ENCODE measurements at regions not wholly inside any gene's neighbourhood (a gene's known extent, or its start where the extent isn't known, plus 50 kb on each side); places are given as distances from the start of the nearest gene placed in this dataset.

DNA sequence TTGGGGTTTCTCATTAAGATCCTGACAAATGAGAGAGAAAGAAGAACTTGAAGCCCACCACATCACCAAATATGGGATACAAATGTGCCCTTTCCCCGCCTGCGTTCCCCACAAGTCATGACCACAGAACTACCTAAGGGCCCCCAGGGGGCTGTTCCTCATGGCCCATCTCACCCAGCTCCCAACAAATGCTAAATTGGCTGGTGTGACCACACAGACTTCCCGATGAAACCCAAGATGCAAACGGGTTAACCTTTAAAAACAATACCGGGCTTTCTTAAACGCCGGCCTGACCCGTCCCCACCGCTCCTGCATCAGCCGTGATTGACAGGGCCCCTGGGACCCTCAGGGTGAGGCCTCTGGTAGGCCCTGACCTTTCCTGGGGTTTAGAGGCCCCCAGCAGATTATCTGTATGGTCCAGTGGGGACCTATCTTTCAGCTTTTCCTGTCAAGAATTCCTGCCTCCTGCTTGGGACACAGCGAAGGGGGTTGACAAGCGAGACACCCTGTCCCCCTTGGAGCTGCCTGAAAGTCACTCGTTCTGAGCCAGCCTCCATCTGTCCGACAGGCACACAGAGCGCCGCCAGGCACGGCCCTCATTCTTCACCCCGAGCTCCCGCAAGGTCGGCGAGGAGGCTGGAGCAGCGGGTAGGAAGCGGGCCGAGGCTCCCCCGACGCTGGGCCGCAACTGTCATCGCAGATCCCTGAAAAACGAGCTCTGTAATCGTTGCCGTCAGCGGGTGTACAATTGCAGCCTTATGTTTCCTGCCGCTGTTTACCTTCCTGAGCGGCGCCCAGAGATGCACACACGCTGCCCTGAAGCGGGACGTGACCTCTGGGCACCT is 300.1 kb downstream of the FOXL1 start:
- no peaks in the 10 kb centered on the region for H3K79me2 ChIP-seq (ENCODE audit: control insufficient read depth, insufficient read depth, low read length)
- TF ChIP-seq MEF2B (IDR thresholded peaks at IDR 0.05; ENCODE audit: partially characterized antibody, poor library complexity, severe bottlenecking) (peak; percentile 46), EED (IDR thresholded peaks at IDR 0.05; ENCODE audit: low read depth) (no peak), EZH2 (IDR thresholded peaks at IDR 0.05; ENCODE audit: borderline replicate concordance, control insufficient read depth, low read depth, low read length) (no peak)
- H3K4me1 ChIP-seq (ENCODE audit: control insufficient read depth, insufficient read depth, low read length), result no peaks in the 10 kb centered on the region
- SMC1A ChIA-PET (ENCODE audit: uncharacterized antibody, unreplicated experiment), result interaction anchor here (1.1 kb wide), 1 partner anchor 157 kb away, joined by 3 read pairs; no protein-coding TSS in a partner anchor
- no peaks in the 10 kb centered on the region for H4K20me1 ChIP-seq (ENCODE audit: control insufficient read depth, insufficient read depth)
- DNase-seq (ENCODE audit: low read depth, low spot score) (no peak), ATAC-seq (no peak), FAIRE-seq (no peak)
- CTCF ChIA-PET, result no interaction called here
- H3K9ac ChIP-seq (ENCODE audit: control insufficient read depth, insufficient read depth, low read length), result no peak overlapping the region
- H2AFZ ChIP-seq (ENCODE audit: control insufficient read depth, low read depth, low read length), result no peak overlapping the region
- no peak overlapping the region for H3K4me2 ChIP-seq (ENCODE audit: control insufficient read depth, insufficient read depth)
- WGBS (ENCODE audit: insufficient coverage, insufficient replicate concordance, low lambda C conversion rate, missing lambda C conversion rate), result 39% methylated on average over 38 of the region's 38 CpGs
- H3K9me3 ChIP-seq (replicated peaks; ENCODE audit: control insufficient read depth, insufficient read depth, low read length), result no peaks in the 10 kb centered on the region
- in situ Hi-C loops (cut with MboI) (loop anchor here (10.0 kb wide), 1 partner anchor 314 kb away; the partner anchor contains the start of gene FOXC2), intact Hi-C loops (cut with micrococcal nuclease; ENCODE audit: unreplicated experiment) (loop anchor here (10.0 kb wide), 1 partner anchor 186 kb away; no protein-coding TSS in a partner anchor)
- peaks cover 0 to 3% of the 10 kb centered on the region in 2 experiments for H3K27me3 ChIP-seq (replicated peaks in 1 of 2; ENCODE audit: control insufficient read depth in 2 of 2, insufficient read depth in 2 of 2, low read length in 1 of 2)
- H3K27ac ChIP-seq (ENCODE audit: control insufficient read depth, insufficient read depth), result no peak overlapping the region
- no peak overlapping the region for H3K4me3 ChIP-seq
- BruUV-seq (replicated peaks), result no TSS peak
- RAD21 ChIA-PET (ENCODE audit: unreplicated experiment), result no interaction called here
- POLR2A ChIA-PET, result no interaction called here
- no peaks in the 10 kb centered on the region for H3K36me3 ChIP-seq (ENCODE audit: control insufficient read depth in 2 of 2, insufficient read depth in 2 of 2, low read length in 1 of 2)

DNA sequence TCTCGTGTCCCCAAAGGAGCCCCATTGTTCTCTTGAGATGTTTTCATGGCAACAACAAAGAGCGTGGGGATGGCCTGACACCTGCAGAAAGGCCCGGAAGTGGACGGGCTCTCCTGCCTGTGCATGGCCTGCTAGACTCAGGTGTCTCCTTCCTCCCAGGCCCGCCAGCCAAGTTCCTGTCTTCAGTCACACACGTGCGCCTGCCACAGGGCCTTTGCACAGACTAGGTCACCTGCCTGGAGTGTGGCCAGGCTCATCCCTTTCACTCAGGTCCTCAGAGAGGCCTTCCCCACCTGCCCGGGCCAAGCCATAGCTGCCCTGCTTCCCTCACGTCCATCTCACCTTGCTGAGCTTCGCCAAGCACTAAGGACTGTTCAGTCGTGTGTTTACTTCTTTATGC is 300.9 kb downstream of the FOXL1 start:
- DNase-seq (ENCODE audit: low read depth, low spot score) (no peak), ATAC-seq (no peak), FAIRE-seq (no peak)
- ChIA-PET SMC1A (ENCODE audit: uncharacterized antibody, unreplicated experiment) (interaction anchor here (1.1 kb wide), 1 partner anchor 156 kb away, joined by 3 read pairs; no protein-coding TSS in a partner anchor), CTCF (interaction anchor here (0.9 kb wide), 1 partner anchor 183 kb away, joined by 3 read pairs; no protein-coding TSS in a partner anchor), RAD21 (ENCODE audit: unreplicated experiment) (no interaction called here), POLR2A (no interaction called here)
- Histone ChIP-seq H3K79me2 (ENCODE audit: control insufficient read depth, insufficient read depth, low read length) (no peaks in the 10 kb centered on the region), H3K4me1 (ENCODE audit: control insufficient read depth, insufficient read depth, low read length) (no peaks in the 10 kb centered on the region), H3K9ac (ENCODE audit: control insufficient read depth, insufficient read depth, low read length) (no peak overlapping the region), H4K20me1 (ENCODE audit: control insufficient read depth, insufficient read depth) (no peaks in the 10 kb centered on the region), H3K4me3 (no peak overlapping the region), H3K27me3 (replicated peaks in 1 of 2; ENCODE audit: control insufficient read depth in 2 of 2, insufficient read depth in 2 of 2, low read length in 1 of 2) (peaks cover 0 to 3% of the 10 kb centered on the region in 2 experiments), H2AFZ (ENCODE audit: control insufficient read depth, low read depth, low read length) (no peak overlapping the region), H3K27ac (ENCODE audit: control insufficient read depth, insufficient read depth) (no peak overlapping the region), H3K9me3 (replicated peaks; ENCODE audit: control insufficient read depth, insufficient read depth, low read length) (no peaks in the 10 kb centered on the region), H3K36me3 (ENCODE audit: control insufficient read depth in 2 of 2, insufficient read depth in 2 of 2, low read length in 1 of 2) (no peaks in the 10 kb centered on the region), H3K4me2 (ENCODE audit: control insufficient read depth, insufficient read depth) (no peak overlapping the region)
- intact Hi-C loops (cut with micrococcal nuclease; ENCODE audit: unreplicated experiment) (loop anchor here (10.0 kb wide), 1 partner anchor 186 kb away; no protein-coding TSS in a partner anchor), in situ Hi-C loops (cut with MboI) (loop anchor here (10.0 kb wide), 1 partner anchor 314 kb away; the partner anchor contains the start of gene FOXC2)
- TF ChIP-seq IRF4 (IDR thresholded peaks at IDR 0.05; ENCODE audit: low read depth, low read length) (no peak), CUX1 (IDR thresholded peaks at IDR 0.05; ENCODE audit: insufficient replicate concordance, low read depth, low read length) (no peak), TCF12 (IDR thresholded peaks at IDR 0.05; ENCODE audit: low read depth, low read length) (no peak), BRCA1 (IDR thresholded peaks at IDR 0.05; ENCODE audit: low read depth, low read length) (no peak), GATAD2B (conservative IDR thresholded peaks at IDR 0.05; ENCODE audit: low read depth) (no peak), SIX5 (IDR thresholded peaks at IDR 0.05; ENCODE audit: low read depth, low read length, severe bottlenecking) (no peak)
- WGBS (ENCODE audit: insufficient coverage, insufficient replicate concordance, low lambda C conversion rate, missing lambda C conversion rate), result 39% methylated on average over 11 of the region's 11 CpGs
- BruUV-seq (replicated peaks), result no TSS peak
